WTC11 (cell line): ENCODE measurements at regions not wholly inside any gene's neighbourhood (a gene's known extent, or its start where the extent isn't known, plus 50 kb on each side); places are given as distances from the start of the nearest gene placed in this dataset.

ENCODE experiments used
- CREB1 ChIP-seq: sonication (generic); formaldehyde crosslinking; IDR thresholded peaks from 2 replicates; pipeline ENCODE4 v1.8.0; 2023; ENCODE audit warnings: mild to moderate bottlenecking, missing genetic modification reagents
- ELF4 ChIP-seq: sonication (generic); formaldehyde crosslinking; IDR thresholded peaks from 2 replicates; pipeline ENCODE4 v1.8.1; 2022; ENCODE audit warnings: low read depth, mild to moderate bottlenecking, moderate library complexity, missing genetic modification reagents
- GABPB1 ChIP-seq: sonication (generic); formaldehyde crosslinking; IDR thresholded peaks from 2 replicates; pipeline ENCODE4 v1.8.1; 2023; ENCODE audit warnings: mild to moderate bottlenecking, missing genetic modification reagents
- IRF2 ChIP-seq: sonication (generic); formaldehyde crosslinking; IDR thresholded peaks from 2 replicates; pipeline ENCODE4 v1.8.0; 2022; ENCODE audit warnings: low read depth, missing genetic modification reagents, borderline replicate concordance
- JUN ChIP-seq: sonication (generic); formaldehyde crosslinking; IDR thresholded peaks from 2 replicates; pipeline ENCODE4 v1.8.0; 2023; ENCODE audit warnings: mild to moderate bottlenecking, missing genetic modification reagents
- KAT7 ChIP-seq: sonication (generic); formaldehyde crosslinking; IDR thresholded peaks from 2 replicates; pipeline ENCODE4 v1.8.1; 2023; ENCODE audit warnings: missing genetic modification reagents, mild to moderate bottlenecking, borderline replicate concordance
- TP53 ChIP-seq: sonication (generic); formaldehyde crosslinking; IDR thresholded peaks from 2 replicates; pipeline ENCODE4 v1.8.1; 2023; ENCODE audit warnings: mild to moderate bottlenecking, missing genetic modification reagents
- ZNF121 ChIP-seq: sonication (generic); formaldehyde crosslinking; IDR thresholded peaks from 2 replicates; pipeline ENCODE4 v1.8.0; 2023; ENCODE audit warnings: missing genetic modification reagents
- TF ChIP-seq, protein P1 (sequence below): fragments of 200-600 bp; IDR thresholded peaks from 2 replicates; pipeline ENCODE4 v1.8.0; 2022; ENCODE audit warnings: antibody characterized with exemption
- TF ChIP-seq, protein P2 (sequence below): sonication (generic); formaldehyde crosslinking; IDR thresholded peaks from 2 replicates; pipeline ENCODE4 v1.8.0; 2022; ENCODE audit warnings: mild to moderate bottlenecking, missing genetic modification reagents
- TF ChIP-seq, protein P3 (sequence below): sonication (generic); formaldehyde crosslinking; IDR thresholded peaks from 2 replicates; pipeline ENCODE4 v1.8.1; 2023; ENCODE audit warnings: mild to moderate bottlenecking, missing genetic modification reagents, moderate library complexity
- TF ChIP-seq, protein P4 (sequence below): sonication (generic); formaldehyde crosslinking; IDR thresholded peaks from 2 replicates; pipeline ENCODE4 v1.8.1; 2023; ENCODE audit warnings: mild to moderate bottlenecking, moderate library complexity, missing genetic modification reagents
- TF ChIP-seq, protein P5 (sequence below): sonication (generic); formaldehyde crosslinking; conservative IDR thresholded peaks from 2 replicates; pipeline ENCODE4 v1.8.1; 2023; ENCODE audit warnings: mild to moderate bottlenecking, low read depth, missing genetic modification reagents, moderate library complexity

DNA sequence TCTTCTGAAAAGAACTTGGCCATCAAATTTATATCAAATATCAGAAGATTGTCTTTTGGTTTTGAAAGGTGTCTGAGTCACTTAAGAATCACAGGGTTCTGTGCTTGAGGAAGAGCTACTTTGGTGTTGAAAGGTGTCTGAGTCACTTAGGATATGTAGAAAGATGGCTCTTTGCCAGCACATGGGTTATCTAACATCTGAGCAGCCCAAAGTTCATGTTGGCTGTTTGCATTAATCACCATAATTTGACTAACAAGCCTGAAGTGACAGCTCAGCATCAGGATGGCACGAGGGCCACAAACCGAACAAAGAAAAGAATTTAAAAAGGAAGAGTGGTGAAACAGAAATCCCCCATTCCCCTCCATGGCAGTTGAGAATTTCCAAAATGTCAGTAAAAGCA, 190.5 kb upstream of the CMC1 start:
- TF ChIP-seq, protein P1, sequence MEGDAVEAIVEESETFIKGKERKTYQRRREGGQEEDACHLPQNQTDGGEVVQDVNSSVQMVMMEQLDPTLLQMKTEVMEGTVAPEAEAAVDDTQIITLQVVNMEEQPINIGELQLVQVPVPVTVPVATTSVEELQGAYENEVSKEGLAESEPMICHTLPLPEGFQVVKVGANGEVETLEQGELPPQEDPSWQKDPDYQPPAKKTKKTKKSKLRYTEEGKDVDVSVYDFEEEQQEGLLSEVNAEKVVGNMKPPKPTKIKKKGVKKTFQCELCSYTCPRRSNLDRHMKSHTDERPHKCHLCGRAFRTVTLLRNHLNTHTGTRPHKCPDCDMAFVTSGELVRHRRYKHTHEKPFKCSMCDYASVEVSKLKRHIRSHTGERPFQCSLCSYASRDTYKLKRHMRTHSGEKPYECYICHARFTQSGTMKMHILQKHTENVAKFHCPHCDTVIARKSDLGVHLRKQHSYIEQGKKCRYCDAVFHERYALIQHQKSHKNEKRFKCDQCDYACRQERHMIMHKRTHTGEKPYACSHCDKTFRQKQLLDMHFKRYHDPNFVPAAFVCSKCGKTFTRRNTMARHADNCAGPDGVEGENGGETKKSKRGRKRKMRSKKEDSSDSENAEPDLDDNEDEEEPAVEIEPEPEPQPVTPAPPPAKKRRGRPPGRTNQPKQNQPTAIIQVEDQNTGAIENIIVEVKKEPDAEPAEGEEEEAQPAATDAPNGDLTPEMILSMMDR = no peak
- TF ChIP-seq, protein P2, sequence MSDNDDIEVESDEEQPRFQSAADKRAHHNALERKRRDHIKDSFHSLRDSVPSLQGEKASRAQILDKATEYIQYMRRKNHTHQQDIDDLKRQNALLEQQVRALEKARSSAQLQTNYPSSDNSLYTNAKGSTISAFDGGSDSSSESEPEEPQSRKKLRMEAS = no peak
- TF ChIP-seq ZNF121 = no peak
- no peak for TF ChIP-seq ELF4 (CRISPR knock-in tag)
- no peak for TF ChIP-seq JUN (CRISPR knock-in tag)
- no peak for TF ChIP-seq KAT7 (CRISPR knock-in tag)
- TF ChIP-seq, protein P3, sequence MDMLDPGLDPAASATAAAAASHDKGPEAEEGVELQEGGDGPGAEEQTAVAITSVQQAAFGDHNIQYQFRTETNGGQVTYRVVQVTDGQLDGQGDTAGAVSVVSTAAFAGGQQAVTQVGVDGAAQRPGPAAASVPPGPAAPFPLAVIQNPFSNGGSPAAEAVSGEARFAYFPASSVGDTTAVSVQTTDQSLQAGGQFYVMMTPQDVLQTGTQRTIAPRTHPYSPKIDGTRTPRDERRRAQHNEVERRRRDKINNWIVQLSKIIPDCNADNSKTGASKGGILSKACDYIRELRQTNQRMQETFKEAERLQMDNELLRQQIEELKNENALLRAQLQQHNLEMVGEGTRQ = no peak
- TF ChIP-seq CREB1 (CRISPR knock-in tag) = no peak
- TF ChIP-seq, protein P4, sequence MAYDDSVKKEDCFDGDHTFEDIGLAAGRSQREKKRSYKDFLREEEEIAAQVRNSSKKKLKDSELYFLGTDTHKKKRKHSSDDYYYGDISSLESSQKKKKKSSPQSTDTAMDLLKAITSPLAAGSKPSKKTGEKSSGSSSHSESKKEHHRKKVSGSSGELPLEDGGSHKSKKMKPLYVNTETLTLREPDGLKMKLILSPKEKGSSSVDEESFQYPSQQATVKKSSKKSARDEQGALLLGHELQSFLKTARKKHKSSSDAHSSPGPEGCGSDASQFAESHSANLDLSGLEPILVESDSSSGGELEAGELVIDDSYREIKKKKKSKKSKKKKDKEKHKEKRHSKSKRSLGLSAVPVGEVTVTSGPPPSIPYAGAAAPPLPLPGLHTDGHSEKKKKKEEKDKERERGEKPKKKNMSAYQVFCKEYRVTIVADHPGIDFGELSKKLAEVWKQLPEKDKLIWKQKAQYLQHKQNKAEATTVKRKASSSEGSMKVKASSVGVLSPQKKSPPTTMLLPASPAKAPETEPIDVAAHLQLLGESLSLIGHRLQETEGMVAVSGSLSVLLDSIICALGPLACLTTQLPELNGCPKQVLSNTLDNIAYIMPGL = no peak
- no peak for TF ChIP-seq TP53 (CRISPR knock-in tag)
- no peak for TF ChIP-seq GABPB1 (CRISPR knock-in tag)
- TF ChIP-seq IRF2 (CRISPR knock-in tag) = no peak
- TF ChIP-seq, protein P5, sequence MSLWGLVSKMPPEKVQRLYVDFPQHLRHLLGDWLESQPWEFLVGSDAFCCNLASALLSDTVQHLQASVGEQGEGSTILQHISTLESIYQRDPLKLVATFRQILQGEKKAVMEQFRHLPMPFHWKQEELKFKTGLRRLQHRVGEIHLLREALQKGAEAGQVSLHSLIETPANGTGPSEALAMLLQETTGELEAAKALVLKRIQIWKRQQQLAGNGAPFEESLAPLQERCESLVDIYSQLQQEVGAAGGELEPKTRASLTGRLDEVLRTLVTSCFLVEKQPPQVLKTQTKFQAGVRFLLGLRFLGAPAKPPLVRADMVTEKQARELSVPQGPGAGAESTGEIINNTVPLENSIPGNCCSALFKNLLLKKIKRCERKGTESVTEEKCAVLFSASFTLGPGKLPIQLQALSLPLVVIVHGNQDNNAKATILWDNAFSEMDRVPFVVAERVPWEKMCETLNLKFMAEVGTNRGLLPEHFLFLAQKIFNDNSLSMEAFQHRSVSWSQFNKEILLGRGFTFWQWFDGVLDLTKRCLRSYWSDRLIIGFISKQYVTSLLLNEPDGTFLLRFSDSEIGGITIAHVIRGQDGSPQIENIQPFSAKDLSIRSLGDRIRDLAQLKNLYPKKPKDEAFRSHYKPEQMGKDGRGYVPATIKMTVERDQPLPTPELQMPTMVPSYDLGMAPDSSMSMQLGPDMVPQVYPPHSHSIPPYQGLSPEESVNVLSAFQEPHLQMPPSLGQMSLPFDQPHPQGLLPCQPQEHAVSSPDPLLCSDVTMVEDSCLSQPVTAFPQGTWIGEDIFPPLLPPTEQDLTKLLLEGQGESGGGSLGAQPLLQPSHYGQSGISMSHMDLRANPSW (CRISPR knock-in tag) = no peak
